PFSK-1 (cell line): ENCODE measurements at regions not wholly inside any gene's neighbourhood (a gene's known extent, or its start where the extent isn't known, plus 50 kb on each side); places are given as distances from the start of the nearest gene placed in this dataset.

ENCODE experiments used
- POLR2AphosphoS5 ChIP-seq: IDR thresholded peaks from 2 replicates; pipeline ENCODE4 v1.6.1; 2012; ENCODE audit warnings: low read depth, mild to moderate bottlenecking, control low read depth, low read length, moderate library complexity
- REST ChIP-seq, 2 experiments: IDR thresholded peaks; 2 replicates each; pipeline versions ENCODE4 v1.6.1 to v1.8.0; 2011 to 2012; ENCODE audit warnings: low read depth in 2 of 2, low read length in 2 of 2, control low read depth in 1 of 2, inconsistent platforms in 1 of 2, mild to moderate bottlenecking in 1 of 2, moderate library complexity in 1 of 2; ENCODE audit not compliant: insufficient read depth in 1 of 2
- TAF1 ChIP-seq: IDR thresholded peaks from 2 replicates; pipeline ENCODE4 v1.6.1; 2012; ENCODE audit warnings: low read length, control low read depth, borderline replicate concordance; ENCODE audit not compliant: insufficient read depth

GRCh38 chr1:79966438-79966837, 959.9 kb upstream of the ADGRL4 start:
- TF ChIP-seq REST (IDR thresholded peaks at IDR 0.05; ENCODE audit: insufficient read depth in 1 of 2, low read depth in 2 of 2, low read length in 2 of 2) (no peak), TAF1 (no peak), POLR2AphosphoS5 (no peak)
